Brain pericyte (primary cell): ENCODE measurements at regions not wholly inside any gene's neighbourhood (a gene's known extent, or its start where the extent isn't known, plus 50 kb on each side); places are given as distances from the start of the nearest gene placed in this dataset.
"Not testable (repeated sequence)": the region's sequence is repeated elsewhere in the genome, so short reads cannot be mapped to it uniquely, and the experiment has no call there.

Experiments
- DNase-seq: peaks from one replicate; pipeline ENCODE4 v3.0.0-alpha.2; 2012; ENCODE audit warnings: low read depth, low spot score

DNA sequence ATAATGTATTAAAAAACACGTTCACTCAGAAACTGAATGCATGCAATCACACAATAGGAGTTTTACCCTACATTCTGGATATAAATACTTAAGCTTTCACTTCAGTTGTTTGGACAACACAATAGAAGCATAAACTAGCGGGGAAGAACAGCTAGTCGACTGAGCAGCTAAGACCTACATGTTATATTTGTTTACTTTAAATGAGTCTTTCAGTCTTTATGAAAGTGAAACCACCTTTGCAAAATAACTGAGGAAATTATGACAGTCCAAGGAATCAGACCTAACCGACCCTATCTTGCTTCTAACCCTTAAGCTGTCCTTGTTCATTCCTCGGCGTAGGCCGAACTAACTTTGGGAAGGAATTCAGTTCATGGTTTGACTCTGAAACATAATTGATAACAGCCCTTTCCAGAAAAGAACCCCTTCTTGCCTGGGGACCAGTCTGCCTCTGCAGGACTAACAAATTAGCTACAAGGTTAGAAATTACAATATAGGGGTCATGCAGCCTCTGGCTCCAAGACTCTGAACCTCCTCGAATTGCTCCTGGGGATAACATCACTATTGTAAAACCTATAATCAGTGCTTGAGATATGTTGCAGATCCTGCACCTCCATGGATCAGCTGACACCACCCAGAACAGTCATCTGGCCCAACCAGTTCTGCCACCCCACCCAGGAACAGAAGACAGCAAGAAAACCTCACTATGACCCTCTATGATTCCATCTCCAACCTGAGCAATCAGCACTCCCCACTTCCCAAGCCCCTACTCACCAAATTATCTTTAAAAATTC, 185.1 kb upstream of the KLF6 start:
- no peak for DNase-seq

- DNase-seq, result no peak
These were observed 183.7 kb upstream of the KLF6 start for GRCh38 chr10:3968727-3969126.

- no peak for DNase-seq
These were observed 179.5 kb upstream of the KLF6 start for GRCh38 chr10:3964516-3964915.

DNA sequence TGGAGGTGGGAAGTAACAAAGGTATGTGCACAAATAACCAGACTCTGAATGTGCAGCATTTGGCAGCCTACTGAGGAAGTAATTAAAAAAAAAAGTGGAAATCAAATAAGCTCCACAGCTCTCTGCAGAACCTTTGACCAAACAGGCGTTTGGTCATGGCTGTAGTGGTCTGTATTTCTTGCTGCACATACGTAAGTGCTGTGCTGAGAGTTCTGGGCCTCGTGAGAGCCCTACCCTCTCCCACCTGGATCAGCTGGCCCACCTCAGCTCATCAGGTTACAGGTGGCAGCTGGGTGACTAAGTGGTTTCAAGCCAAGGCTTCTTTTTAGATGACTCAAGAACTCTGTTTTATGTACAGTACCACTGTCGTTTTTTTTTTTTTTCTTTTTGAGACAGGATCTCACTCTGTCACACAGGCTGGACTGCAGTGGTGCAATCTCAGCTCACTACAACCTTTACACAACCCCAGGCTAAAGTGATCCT, 178.2 kb upstream of the KLF6 start:
- no peak for DNase-seq

DNA sequence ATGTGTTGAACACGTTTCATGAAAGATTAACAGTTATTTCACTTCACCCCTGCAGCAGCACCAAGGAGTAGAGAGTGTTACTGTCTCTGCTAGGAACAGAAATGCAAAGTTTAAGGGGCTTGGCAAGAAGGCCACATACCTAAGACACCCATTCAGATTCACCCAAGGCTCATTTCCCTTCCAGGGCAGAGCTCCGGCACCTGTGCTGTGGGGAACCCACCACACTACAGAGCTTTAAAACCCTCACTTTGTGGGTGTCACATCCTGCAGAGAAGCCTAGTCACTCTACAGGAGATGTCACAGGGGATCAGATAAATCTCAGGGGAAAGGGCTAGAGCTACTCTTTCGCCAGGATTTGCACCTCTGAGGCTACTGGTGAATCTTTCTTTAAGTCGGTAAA, 176.1 kb upstream of the KLF6 start:
- no peak for DNase-seq

- no peak for DNase-seq
These were observed 175.5 kb upstream of the KLF6 start for GRCh38 chr10:3960496-3960895.

DNA sequence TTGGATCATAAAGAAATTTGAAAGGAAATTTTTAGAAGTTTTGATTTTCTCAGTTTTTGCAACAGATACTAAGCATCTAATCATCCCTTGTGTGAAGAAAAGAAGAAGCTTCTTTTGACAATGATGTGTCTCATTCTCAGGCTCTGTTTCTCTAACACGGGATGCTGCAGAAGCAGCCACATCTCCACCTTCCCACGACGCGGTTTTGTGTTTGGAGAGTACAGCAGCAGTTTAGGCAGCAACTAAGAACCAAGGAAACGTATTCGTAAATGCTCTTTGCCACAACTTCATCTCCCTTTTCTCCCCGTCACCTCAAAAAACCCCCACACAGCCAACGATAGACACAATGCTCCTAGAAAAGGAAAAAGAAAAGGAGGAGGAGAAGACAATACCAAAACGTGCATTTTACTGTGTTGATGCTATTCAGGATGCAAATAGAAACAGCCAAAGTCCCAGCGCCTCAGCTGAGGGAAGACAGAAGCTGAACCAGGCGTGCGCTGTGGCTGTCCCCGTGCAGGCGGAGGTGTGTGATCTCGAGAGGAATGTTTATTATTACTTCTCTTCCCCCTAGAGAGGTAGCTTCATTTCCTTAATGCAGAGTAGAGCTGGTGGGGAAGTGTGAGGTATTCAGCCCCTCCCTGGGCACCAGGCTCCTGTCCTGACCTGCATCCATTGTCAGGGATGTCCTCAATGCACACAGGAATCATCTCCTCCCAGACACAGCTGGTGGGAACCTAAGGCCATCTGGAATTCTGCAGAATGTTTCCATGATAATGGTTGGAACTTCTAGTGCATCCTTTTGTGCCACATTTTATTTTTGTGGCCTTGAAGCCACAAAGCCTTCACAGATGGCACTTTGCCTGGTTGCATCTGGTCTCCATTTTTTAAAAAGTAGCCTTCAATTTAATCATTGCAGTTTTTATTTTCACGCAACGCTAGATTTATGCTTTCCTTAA, 174.6 kb upstream of the KLF6 start:
- DNase-seq, result no peak

GRCh38 chr10:3958472-3958996, 173.5 kb upstream of the KLF6 start:
- no peak for DNase-seq

GRCh38 chr10:3955955-3956617, 171.1 kb upstream of the KLF6 start:
- no peak for DNase-seq

DNA sequence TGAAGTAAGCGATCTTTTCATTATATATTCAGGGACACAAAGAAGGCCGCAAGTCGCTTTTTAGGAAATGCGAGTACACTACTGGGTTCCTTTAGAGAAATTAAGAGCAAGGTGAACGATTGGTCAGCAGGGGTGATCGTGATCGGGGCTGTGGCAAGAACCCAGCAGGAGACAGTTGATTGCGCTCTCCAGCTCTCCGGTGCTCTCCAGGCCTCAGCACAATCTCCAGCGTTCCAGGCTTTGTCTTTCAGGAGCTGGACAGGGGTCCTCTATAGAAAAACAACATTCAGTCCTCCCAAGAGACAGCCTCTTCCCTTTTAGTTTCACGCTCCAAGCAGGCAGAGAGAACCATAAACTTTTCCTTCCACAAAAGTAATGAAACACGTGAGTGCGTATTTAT, 170.5 kb upstream of the KLF6 start:
- no peak for DNase-seq

DNA sequence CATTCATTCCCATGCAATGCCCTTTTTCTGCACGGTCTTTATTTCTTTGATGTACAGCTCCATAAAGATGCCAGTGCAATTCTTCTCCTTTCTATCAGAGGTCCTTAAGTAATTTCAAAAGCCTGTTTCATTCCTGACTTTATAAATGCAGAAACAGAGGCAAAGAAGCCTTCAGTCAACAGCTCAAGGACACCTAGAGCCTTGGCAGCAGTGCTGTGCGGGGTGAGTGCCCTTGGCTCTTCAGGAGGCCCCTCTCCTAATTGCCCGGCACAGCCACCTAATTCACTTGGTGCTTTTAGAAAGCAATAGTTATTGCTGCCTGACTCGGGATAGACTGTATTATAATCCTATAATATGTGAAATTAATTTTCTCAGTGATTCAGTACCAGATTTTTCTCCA, 169.6 kb upstream of the KLF6 start:
- DNase-seq, result no peak

- DNase-seq, result not testable (repeated sequence)
These were observed 169.0 kb upstream of the KLF6 start for GRCh38 chr10:3954007-3954406.

DNA sequence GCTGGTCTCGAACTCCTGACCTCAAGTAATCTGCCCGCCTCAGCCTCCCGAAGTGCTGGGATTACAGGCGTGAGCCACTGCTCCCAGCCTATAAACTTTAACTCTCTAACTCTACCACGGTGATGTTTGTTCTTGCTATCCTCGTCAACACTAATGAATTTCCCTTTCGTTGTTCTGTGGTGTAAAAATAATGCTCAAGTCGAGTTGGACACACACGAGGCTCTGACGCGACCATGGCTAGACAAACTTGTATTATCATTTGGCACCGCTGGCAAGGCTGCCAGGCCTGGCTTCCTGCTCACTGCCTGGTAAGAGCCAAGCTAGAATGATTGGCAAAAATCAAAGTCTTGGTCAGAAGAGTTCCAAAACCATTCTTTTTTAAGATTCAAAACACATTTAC, 167.0 kb upstream of the KLF6 start:
- no peak for DNase-seq

GRCh38 chr10:3950676-3951275, 165.8 kb upstream of the KLF6 start:
- no peak for DNase-seq

DNA sequence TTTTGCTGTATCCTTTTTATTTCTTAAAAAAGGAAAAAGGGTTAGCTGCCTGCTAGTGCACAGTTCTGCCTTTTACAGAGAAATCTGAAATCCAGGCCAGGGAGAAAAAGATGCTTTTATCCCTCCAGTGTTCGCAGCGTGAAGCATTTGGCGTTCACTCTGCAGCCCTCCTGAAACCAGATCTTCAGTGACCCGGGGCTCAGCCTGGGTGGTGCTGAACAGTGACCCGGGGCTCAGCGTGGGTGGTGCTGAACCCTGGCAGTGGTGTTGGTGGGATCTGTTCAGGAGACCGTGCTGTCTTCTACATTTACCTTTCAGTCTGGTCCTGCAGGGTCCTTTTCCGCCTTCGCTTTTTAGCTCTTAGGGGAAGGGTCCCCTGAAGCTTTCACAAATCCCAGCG, 164.7 kb upstream of the KLF6 start:
- no peak for DNase-seq

- DNase-seq, result no peak
These were observed 163.8 kb upstream of the KLF6 start for GRCh38 chr10:3948843-3949242.

GRCh38 chr10:3946234-3947229, 161.5 kb upstream of the KLF6 start:
- no peak for DNase-seq

DNA sequence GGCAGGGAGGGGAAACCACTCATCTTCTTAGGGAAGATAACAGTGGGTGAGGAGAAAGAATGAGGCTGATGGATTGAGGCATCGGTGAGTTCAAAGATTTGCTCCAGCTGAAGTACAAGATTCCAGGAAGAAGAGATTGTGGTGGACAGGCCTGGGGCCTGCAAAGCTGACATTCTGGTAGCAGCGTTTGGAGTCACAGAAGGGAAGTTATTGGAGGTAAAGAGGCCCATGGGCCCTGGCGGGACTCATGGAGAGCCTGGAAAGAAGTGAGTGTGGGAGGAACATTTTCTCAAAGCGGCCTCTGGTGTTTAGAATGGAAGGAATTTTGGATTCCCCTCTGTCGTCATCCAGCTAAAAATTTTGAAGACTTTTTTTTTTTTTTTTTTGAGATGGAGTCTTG, 160.0 kb upstream of the KLF6 start:
- no peak for DNase-seq

DNA sequence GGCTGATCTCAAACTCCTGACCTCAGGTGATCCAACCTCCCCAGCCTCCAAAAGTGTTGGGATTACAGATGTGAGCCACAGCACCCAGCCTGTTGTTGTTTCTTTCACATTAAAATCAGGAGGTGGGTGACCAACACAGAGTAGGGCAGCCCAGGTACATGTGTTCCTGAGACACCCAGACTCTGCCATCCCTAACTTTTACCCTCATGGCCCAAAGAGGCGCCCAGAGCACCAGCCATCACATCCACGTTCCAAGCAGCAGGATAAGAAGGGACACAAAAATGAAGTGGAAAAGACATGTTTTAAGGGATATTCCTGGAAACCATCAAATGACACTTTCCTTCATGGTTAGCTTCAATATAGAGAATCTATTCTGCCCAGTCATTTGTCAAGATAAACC, 159.6 kb upstream of the KLF6 start:
- no peak for DNase-seq

GRCh38 chr10:3943695-3944257, 158.8 kb upstream of the KLF6 start:
- DNase-seq, result no peak
